ENCODE measurements at regions not wholly inside any gene's neighbourhood (a gene's known extent, or its start where the extent isn't known, plus 50 kb on each side); places are given as distances from the start of the nearest gene placed in this dataset.
"Not testable (repeated sequence)": the region's sequence is repeated elsewhere in the genome, so short reads cannot be mapped to it uniquely, and the experiment has no call there.

DNA sequence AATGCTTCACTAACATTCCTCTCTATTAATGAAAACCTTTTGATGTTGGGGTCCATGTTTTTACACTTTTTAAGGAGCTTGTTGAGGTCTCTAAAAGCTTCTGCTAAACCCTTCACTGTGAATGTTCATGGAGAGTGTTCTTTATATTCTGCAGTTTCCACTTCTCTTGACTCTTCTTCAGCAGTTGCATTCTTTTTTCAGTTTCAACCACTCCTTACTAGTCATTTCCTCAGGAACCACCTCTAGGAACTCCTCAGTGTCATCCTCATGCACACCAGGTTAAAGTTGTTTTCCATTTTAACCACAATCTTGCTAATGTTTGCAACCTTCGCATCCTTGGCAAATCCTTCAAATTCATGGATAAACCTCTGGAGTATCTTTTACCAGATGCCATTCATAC is 821.6 kb downstream of the ANKRD7 start:
- Histone ChIP-seq H3K36me3 (no peaks in the 10 kb centered on the region), H3K27ac (no peak overlapping the region), H3K27me3 (no peaks in the 10 kb centered on the region), H3K9me3 (no peaks in the 10 kb centered on the region), H3K4me1 (no peaks in the 10 kb centered on the region), H3K4me3 (no peak overlapping the region)
- ATAC-seq = no peak
- in situ Hi-C loops (cut with MboI; ENCODE audit: low sequenced_read_pairs in 4 of 4) = no loop called here
- DNase-seq = no peak
- no peak for TF ChIP-seq POLR2A (IDR thresholded peaks at IDR 0.05)
- TF ChIP-seq CTCF (IDR thresholded peaks at IDR 0.05 in 4 of 5, conservative IDR thresholded peaks at IDR 0.05 in 1 of 5) = no peak
- intact Hi-C loops (cut with DNase I; ENCODE audit: low total_unique reads) = no loop called here

DNA sequence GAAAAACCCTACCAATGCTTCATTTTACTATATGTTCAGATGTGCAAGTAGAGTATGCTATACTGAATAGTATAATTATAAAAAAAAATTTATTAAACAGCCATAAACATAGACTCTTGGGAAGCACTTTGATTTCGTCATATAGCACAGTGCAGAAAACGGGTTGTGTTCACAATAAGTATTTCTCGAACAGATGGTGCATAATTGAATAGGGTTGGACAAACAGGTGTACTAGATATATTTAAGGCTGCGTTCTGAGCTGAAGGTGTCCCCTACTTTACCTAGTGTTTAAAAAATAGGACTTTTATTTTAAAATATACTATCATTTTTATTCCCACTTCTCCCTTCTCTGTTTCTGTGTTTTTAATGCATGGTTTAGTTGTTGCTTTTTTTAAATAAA is 841.5 kb downstream of the ANKRD7 start:
- Histone ChIP-seq H3K4me1 (no peaks in the 10 kb centered on the region), H3K9me3 (no peaks in the 10 kb centered on the region), H3K27me3 (no peaks in the 10 kb centered on the region), H3K27ac (no peak overlapping the region), H3K36me3 (no peaks in the 10 kb centered on the region), H3K4me3 (no peak overlapping the region)
- DNase-seq = no peak
- no peak for ATAC-seq
- no peak for TF ChIP-seq CTCF (IDR thresholded peaks at IDR 0.05 in 4 of 5, conservative IDR thresholded peaks at IDR 0.05 in 1 of 5)
- intact Hi-C loops (cut with DNase I; ENCODE audit: low total_unique reads) (no loop called here), in situ Hi-C loops (cut with MboI; ENCODE audit: low sequenced_read_pairs in 4 of 4) (no loop called here)

GRCh38 chr7:119086026-119086425 is 861.5 kb downstream of the ANKRD7 start:
- H3K27ac ChIP-seq = no peak overlapping the region
- TF ChIP-seq CTCF (IDR thresholded peaks at IDR 0.05 in 4 of 5, conservative IDR thresholded peaks at IDR 0.05 in 1 of 5) (no peak), POLR2A (IDR thresholded peaks at IDR 0.05) (no peak)
- no peaks in the 10 kb centered on the region for H3K9me3 ChIP-seq
- DNase-seq = no peak
- no peak for ATAC-seq
- H3K4me3 ChIP-seq = no peak overlapping the region
- in situ Hi-C loops (cut with MboI; ENCODE audit: low sequenced_read_pairs in 4 of 4) = no loop called here
- no peaks in the 10 kb centered on the region for H3K36me3 ChIP-seq
- intact Hi-C loops (cut with DNase I; ENCODE audit: low total_unique reads) = no loop called here
- no peaks in the 10 kb centered on the region for H3K27me3 ChIP-seq
- no peaks in the 10 kb centered on the region for H3K4me1 ChIP-seq

DNA sequence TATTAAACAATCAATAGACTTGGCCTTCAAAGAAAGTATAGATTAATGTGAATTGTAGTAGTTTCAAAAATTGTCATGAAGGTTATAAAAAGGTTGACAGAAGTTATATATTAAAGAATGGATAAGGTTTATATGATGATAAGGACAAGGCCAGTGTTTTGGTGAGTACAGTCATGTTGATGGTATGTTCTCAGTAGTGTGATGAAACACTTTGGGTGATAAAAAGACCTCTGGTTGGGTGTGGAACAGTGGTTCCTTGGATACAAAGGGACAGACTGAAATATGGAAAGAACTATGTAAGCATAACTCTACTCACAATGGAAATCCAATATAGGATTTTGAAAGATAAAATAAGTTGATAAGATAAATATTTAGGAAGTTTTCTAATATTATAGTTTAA is 866.3 kb downstream of the ANKRD7 start:
- intact Hi-C loops (cut with DNase I; ENCODE audit: low total_unique reads) (no loop called here), in situ Hi-C loops (cut with MboI; ENCODE audit: low sequenced_read_pairs in 4 of 4) (no loop called here)
- Histone ChIP-seq H3K4me3 (no peak overlapping the region), H3K36me3 (no peaks in the 10 kb centered on the region), H3K27me3 (no peaks in the 10 kb centered on the region), H3K9me3 (no peaks in the 10 kb centered on the region), H3K27ac (no peak overlapping the region), H3K4me1 (no peaks in the 10 kb centered on the region)
- TF ChIP-seq POLR2A (IDR thresholded peaks at IDR 0.05) (no peak), CTCF (IDR thresholded peaks at IDR 0.05 in 4 of 5, conservative IDR thresholded peaks at IDR 0.05 in 1 of 5) (no peak)
- ATAC-seq (no peak), DNase-seq (no peak)

DNA sequence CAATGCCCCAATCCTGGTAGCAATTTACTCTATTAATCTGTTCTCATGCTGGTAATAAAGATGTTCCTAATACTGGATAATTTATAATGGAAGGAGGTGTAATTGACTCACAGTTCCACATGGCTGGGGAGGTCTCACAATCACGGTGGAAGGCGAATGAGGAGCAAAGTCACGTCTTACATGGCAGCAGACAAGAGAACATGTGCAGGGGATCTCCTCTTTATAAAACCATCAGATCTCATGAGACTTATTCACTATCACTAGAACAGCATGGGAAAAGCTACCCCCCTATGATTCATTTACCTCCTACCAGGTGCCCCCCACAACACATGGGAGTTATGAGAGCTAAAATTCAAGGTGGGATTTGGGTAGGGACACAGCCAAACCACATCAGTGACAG is 872.2 kb downstream of the ANKRD7 start:
- H3K27ac ChIP-seq = no peak overlapping the region
- DNase-seq (no peak), ATAC-seq (no peak)
- no peak overlapping the region for H3K4me3 ChIP-seq
- in situ Hi-C loops (cut with MboI; ENCODE audit: low sequenced_read_pairs in 4 of 4) = no loop called here
- no peaks in the 10 kb centered on the region for H3K27me3 ChIP-seq
- TF ChIP-seq CTCF (IDR thresholded peaks at IDR 0.05 in 4 of 5, conservative IDR thresholded peaks at IDR 0.05 in 1 of 5) = no peak
- TF ChIP-seq POLR2A (IDR thresholded peaks at IDR 0.05) = no peak
- H3K4me1 ChIP-seq = no peaks in the 10 kb centered on the region
- intact Hi-C loops (cut with DNase I; ENCODE audit: low total_unique reads) = no loop called here
- no peaks in the 10 kb centered on the region for H3K9me3 ChIP-seq
- no peaks in the 10 kb centered on the region for H3K36me3 ChIP-seq

DNA sequence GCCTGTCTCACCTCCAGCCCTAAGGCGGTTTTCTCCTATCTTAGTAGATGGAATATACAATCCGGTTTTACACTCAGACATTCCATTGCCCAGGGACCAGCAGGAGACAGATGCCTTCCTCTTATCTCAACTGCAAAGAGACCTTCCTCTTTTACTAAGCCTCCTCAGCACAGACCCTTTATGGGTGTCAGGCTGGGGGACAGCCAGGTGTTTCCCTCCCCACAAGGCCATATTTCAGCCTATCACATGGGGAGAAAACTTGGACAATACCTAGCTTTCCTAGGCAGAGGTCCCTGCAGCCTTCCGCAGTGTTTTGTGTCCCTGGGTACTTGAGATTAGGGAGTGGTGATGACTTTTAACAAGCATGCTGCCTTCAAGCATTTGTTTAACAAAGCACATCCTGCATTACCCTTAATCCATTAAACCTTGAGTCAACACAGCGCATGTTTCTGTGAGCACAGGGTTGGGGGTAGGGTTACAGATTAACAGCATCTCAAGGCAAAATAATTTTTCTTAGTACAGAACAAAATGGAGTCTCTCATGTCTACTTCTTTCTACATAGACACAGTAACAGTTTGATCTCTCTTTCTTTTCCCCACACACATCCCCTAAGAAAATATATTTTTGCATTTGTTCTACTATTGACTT is 876.2 kb downstream of the ANKRD7 start:
- DNase-seq; intact Hi-C loops (cut with DNase I; ENCODE audit: low total_unique reads); H3K9me3 ChIP-seq; ATAC-seq; H3K4me1 ChIP-seq; H3K27me3 ChIP-seq; in situ Hi-C loops (cut with MboI; ENCODE audit: low sequenced_read_pairs in 4 of 4); H3K36me3 ChIP-seq; H3K4me3 ChIP-seq; H3K27ac ChIP-seq: not testable (repeated sequence)

Data from gastrocnemius medialis (tissue), 4 donors.